GM12873 (cell line): ENCODE measurements at regions not wholly inside any gene's neighbourhood (a gene's known extent, or its start where the extent isn't known, plus 50 kb on each side); places are given as distances from the start of the nearest gene placed in this dataset.

Experiments used
- CTCF ChIP-seq: IDR thresholded peaks from 2 replicates; pipeline ENCODE4 v1.5.1; 2012; ENCODE audit warnings: low read depth, mild to moderate bottlenecking, moderate library complexity, low read length, control low read depth; ENCODE audit not compliant: insufficient read depth; ENCODE audit errors: missing control alignments

- no peak for TF ChIP-seq CTCF
Measured at GRCh38 chr4:137180349-137180748, 351.9 kb downstream of the PCDH18 start.

GRCh38 chr4:137156807-137157206 is 375.5 kb downstream of the PCDH18 start:
- TF ChIP-seq CTCF: no peak

- no peak for TF ChIP-seq CTCF
Measured at GRCh38 chr4:137156054-137156453, 376.2 kb downstream of the PCDH18 start.

- no peak for TF ChIP-seq CTCF
Measured at GRCh38 chr4:137131201-137131600, 401.1 kb downstream of the PCDH18 start.

GRCh38 chr4:137129845-137130244 is 402.4 kb downstream of the PCDH18 start:
- no peak for TF ChIP-seq CTCF

GRCh38 chr4:137129441-137129840 is 402.9 kb downstream of the PCDH18 start:
- no peak for TF ChIP-seq CTCF

GRCh38 chr4:137125011-137125410 is 407.3 kb downstream of the PCDH18 start:
- TF ChIP-seq CTCF: no peak
